Islet precursor cell (in vitro differentiated cells): ENCODE measurements at regions not wholly inside any gene's neighbourhood (a gene's known extent, or its start where the extent isn't known, plus 50 kb on each side); places are given as distances from the start of the nearest gene placed in this dataset.

Experiments used
- DNase-seq: peaks from one replicate; pipeline ENCODE4 v3.0.0-alpha.2; 2018

GRCh38 chr15:39192979-39193560 lies 387.8 kb upstream of the THBS1 start:
- DNase-seq, result no peak

GRCh38 chr15:39193611-39194010 lies 387.3 kb upstream of the THBS1 start:
- DNase-seq, result no peak

- DNase-seq, result no peak
Measured at GRCh38 chr15:39194106-39194830, 386.6 kb upstream of the THBS1 start.

GRCh38 chr15:39195961-39196486 lies 384.9 kb upstream of the THBS1 start:
- peak; percentile 84 for DNase-seq

GRCh38 chr15:39198044-39199000 lies 382.6 kb upstream of the THBS1 start:
- no peak for DNase-seq

DNA sequence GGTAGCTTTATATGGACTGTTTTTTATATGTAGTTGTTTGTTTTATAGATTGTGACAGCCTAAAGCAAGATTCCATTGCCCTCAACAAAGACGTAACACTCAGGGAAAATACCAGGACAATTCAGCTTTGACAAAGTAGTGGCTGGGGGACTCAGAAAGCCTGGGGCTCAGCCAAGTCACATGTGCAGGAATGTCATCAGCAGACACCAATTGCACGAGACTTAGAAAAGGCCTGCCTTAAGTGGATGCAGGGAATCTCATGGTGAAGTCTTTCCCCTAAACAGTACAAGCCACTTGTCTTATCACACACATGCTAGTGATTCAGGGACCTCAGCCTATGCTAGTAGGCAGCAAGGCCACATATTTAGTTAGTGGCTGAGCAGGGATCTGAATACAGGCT lies 381.8 kb upstream of the THBS1 start:
- peak; percentile 84 for DNase-seq

DNA sequence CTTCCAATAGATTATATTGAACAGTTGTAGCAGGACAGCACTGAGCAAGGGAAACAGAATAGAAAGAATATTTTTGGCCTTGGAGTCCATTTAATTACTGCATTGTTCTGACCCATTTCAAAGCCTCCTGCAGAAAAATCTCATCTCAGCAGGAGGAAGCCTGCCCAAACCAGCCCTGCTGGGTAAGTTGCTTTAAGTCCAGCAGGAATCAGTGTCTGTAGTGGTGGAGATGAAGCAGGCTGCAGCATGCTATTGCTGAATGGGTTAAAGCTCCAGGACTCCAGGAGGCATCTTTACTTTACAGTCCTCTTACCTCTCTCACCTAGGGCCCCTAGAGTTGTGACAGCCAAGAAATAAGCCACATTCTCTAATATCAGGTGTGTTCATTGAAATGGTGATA lies 380.3 kb upstream of the THBS1 start:
- no peak for DNase-seq

DNA sequence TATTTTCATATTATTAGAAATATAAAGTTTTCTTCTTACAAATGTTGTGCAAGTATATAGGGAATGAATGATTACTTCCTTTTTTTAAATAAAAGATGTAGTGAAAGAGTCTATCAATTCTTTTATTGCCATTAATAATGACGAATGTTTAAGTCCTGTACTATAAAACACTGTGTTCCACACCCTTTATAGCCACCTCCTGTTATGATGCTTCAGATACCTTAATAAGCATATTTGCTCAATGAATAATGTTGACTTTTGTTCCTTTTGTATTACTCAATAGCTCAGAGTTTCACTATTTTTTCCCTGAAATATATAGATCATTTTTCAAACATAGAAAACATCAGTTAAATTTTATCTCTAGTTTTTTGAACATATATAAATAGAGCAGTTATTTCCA lies 378.2 kb upstream of the THBS1 start:
- DNase-seq, result no peak

- DNase-seq, result no peak
Measured at GRCh38 chr15:39204031-39204430, 376.8 kb upstream of the THBS1 start.

DNA sequence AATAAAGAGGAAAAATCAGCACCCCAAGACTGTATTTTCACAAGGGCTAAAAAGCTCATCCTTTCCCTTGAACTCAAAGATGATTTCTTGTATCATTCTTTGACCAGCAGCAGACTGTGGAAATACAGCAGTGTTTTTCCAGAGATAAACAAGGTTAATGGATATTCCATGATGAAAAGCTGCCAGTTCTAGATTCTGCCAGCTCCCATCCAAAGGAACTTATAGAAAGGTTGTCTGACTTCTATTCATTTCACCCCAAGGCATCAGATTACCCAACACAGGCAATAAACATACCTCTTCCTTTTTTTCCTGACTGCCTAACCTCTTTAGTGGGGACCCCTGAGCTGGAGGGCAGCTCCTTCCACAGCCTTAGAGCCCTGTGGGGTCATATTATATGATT lies 375.8 kb upstream of the THBS1 start:
- DNase-seq, result no peak

GRCh38 chr15:39205506-39206371 lies 375.1 kb upstream of the THBS1 start:
- DNase-seq, result no peak

GRCh38 chr15:39207532-39208115 lies 373.3 kb upstream of the THBS1 start:
- DNase-seq, result no peak

- DNase-seq, result no peak
Measured at GRCh38 chr15:39208187-39208586, 372.7 kb upstream of the THBS1 start.

DNA sequence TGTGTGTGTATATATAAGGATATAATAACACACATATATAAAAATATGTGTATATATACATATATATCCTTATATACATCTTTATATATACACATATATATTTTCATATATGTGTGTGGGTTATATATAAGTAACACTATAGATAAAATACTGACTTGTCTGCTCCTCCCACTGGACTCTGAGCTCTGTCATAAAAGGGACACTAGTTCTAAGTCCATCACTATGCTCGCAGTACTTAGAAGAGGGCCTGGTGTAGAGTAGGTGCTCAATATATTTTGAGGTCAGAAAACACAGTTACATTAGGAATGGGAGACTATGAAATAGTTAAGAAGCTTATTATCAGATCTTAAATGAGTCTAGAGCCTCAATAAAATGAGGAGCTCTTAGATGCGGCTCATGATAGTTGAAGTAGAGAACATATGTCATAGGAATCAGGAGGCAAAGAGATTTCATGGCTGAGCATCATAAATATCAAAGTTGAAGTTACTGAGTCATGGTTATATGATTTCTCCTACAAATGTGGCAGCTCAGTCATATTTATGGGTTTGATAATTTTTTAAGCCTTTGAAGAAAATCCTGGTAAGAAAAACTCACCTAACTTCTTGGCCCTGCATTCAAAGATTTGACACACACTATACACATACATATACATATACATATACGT lies 371.2 kb upstream of the THBS1 start:
- no peak for DNase-seq

DNA sequence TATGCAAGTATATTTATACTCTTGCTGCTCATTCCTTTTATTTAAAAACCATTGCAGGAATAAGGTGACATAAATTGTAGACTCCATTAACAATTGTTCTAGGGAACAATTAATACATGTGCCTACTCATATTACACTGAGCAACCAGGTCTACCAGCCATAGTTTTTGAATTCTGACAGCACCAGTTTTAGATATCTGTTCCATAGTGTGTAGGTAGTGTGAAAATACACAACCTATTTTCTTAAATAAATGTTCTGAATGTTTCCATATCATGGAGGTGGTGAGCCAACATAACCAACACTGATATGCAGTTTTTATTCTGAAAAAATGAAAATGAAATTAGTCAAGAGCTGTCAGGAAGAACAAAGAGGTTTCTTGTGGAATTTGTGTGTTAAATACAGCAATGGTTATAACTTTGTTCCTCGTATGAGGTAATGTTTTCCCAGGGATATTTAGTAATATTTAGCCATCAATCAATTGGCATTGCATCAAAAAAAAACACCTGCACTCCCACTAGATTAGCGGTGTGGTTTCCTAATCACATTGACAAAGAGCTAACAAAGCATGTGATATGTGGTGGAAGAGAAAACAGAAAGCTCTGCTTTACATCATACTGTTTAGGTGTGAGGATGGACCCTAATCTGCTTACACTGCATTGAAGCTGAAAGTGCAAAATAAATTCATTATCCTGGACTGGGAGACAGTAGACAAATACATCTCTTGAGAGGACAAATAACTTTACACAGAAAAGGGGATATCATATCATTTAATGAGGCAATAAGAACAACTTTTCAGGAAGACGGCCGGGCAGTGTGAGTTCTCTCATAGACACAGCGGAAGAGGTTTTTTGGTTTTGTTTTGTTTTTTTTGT lies 369.5 kb upstream of the THBS1 start:
- DNase-seq, result no peak

DNA sequence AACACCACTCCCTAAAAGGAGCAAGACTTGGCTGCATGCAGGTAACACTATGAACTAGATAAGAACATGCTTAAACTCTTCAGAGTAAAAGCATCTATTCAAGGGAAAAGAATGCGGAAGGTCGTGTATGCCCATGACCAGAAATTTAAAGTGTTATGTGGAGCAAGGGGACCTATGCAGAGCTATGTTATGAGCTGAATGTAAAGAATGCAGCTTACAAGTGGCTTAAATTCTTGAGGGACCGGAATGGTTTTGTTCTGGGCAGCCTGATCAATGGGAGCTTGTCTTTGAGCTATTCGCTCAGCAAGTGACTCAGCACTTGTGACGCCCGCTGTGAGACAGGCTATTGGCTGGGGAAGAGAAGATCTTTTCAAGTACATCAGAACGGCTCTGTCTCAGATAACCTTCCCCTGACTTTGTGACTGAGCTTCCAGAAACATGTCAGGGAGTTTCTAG lies 367.5 kb upstream of the THBS1 start:
- peak; percentile 99 for DNase-seq

GRCh38 chr15:39215015-39215414 lies 365.9 kb upstream of the THBS1 start:
- DNase-seq, result no peak

DNA sequence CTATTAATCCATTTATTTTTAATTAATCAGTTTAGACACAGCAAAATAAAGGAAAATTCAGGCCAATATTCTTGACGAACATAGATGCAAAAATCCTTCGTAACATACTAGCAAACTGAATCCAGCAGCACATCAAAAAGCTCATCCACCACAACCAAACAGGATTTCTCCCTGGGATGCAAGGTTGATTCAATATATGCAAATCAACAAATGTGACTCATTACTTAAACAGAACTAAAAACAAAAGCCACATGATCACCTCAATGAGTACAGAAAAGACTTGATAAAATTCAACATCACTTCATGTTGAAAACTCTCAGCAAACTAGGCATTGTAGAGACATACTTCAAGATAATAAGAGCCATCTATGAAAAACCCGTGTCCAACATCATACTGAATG lies 364.1 kb upstream of the THBS1 start:
- no peak for DNase-seq

DNA sequence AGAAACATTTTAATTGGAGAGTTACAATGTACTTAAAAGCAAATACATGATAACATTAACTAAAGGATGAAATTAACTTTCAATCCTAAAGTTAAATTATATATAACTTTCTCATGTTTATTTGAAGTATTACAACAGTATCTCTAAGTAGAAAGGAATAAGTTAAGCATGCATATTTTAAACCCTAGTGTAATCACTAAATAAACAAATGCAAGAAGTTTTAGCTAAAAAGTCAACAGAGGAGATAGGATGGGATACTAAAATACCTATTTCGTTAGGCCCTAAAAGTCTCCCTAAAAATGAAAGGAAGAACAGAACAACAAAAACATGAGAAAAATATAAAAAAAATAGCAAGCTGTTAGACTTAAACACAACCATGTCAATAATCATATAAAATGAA lies 361.3 kb upstream of the THBS1 start:
- DNase-seq, result no peak

GRCh38 chr15:39226169-39226937 lies 354.5 kb upstream of the THBS1 start:
- no peak for DNase-seq
